ENCODE measurements at regions not wholly inside any gene's neighbourhood (a gene's known extent, or its start where the extent isn't known, plus 50 kb on each side); places are given as distances from the start of the nearest gene placed in this dataset.

- no peak for DNase-seq
These were observed 51.2 kb upstream of the PCBD1 start for GRCh38 chr10:70939441-70940003.

- no peak for DNase-seq
These were observed 52.6 kb upstream of the PCBD1 start for GRCh38 chr10:70940834-70941568.

GRCh38 chr10:70942125-70942524 is 53.8 kb upstream of the PCBD1 start:
- DNase-seq: no peak

- DNase-seq: no peak
These were observed 54.4 kb upstream of the PCBD1 start for GRCh38 chr10:70942725-70943124.

DNA sequence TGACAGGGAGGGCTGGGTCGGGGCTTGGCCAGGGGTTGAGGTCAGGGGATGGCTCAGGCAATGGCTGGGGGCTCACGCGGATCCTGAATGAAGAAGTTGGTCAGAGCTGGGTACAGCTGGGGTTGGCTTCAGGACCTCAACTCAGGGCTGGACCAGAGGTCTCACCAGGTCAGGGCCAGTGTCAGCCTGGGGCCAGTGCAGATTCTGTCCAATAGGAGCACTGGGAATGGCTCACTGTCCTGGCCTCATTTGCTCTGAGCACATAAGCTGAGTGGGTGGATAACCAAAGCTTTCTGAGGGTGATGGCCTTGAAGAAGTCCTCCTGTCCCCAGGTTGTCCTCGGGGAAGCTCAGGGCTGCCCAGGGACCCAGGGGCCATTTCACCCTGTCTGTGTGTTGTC is 54.9 kb upstream of the PCBD1 start:
- no peak for DNase-seq

- no peak for DNase-seq
These were observed 55.6 kb upstream of the PCBD1 start for GRCh38 chr10:70943841-70944466.

- DNase-seq: no peak
These were observed 61.7 kb upstream of the PCBD1 start for GRCh38 chr10:70950037-70950436.

GRCh38 chr10:70950801-70951200 is 62.4 kb upstream of the PCBD1 start:
- DNase-seq: no peak

DNA sequence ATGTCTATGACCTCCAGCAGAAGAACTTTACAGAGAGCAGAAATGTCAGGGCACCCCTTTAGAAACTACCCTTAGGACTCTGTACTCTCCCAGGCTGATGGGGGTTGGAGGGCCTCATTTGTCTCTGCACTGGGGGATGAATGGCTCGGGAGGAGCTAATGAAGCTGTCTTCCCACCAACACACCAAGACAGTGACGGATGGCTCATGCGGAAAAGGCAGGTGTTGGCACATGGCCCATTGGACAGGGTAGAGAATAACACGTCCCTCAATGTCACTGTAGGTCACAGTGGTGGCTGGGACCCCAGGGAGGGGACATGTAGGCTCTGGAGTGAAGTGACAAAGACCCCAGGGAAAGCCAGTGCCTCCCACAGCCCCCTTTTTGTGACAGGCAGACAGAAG is 64.0 kb upstream of the PCBD1 start:
- no peak for DNase-seq

- DNase-seq: no peak
These were observed 64.6 kb upstream of the PCBD1 start for GRCh38 chr10:70952921-70953320.

- no peak for DNase-seq
These were observed 66.2 kb upstream of the PCBD1 start for GRCh38 chr10:70954381-70955176.

DNA sequence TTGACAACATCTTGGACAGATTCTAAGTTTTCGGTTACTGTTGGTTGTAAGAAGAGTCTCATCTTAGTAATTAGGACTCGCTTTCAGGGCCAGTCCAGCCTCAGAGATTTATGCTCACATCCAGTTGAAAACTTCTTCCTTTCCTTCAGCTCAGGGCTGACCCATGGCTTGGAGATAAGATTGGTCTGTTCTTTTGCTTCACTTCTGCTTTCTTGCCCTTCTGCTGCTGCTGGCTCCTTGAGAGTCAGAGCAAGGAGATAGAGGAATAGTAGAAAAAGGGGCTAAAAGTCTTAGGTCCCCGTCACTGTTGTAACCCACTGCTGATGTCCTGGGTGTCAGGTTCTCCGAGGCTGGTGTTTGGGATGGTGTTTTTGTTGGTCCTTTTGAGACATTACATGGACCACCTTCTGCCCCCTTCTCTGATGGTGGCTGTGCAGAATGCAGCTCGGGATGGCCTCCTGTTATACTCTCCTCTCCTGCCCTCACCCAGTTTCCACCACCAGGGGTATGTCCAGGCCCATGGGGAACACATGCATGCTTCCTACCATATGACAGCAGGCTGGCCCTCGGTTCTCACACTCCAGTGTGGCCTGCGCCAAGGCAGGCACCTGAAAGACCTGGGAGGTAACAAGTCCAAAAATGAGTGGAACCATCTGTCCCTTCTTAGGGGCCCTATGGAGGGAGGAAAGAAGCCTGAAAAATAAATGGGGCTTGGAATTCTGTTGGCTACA is 67.8 kb upstream of the PCBD1 start:
- DNase-seq: no peak

GRCh38 chr10:70958396-70958795 is 70.0 kb upstream of the PCBD1 start:
- no peak for DNase-seq

DNA sequence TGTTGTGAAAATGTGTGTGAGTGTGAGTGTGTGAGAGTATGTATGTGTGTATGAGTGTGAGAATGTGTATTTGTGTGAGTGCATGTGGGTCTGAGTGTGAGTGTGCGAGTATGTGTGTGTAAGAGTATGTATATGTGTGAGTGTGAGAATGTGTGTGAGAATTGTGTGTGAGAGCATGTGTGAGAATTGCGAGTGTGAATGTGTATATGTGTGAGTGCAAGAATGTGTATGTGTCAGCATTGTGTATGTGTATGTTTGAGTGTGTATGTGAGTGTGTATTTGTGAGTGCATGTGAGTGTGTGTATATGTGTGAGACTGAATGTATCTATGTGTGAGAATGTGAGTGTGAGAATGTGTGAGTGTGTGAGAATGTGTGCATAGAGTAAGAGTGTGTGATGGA is 72.0 kb upstream of the PCBD1 start:
- no peak for DNase-seq

- no peak for DNase-seq
These were observed 72.6 kb upstream of the PCBD1 start for GRCh38 chr10:70960783-70961570.

DNA sequence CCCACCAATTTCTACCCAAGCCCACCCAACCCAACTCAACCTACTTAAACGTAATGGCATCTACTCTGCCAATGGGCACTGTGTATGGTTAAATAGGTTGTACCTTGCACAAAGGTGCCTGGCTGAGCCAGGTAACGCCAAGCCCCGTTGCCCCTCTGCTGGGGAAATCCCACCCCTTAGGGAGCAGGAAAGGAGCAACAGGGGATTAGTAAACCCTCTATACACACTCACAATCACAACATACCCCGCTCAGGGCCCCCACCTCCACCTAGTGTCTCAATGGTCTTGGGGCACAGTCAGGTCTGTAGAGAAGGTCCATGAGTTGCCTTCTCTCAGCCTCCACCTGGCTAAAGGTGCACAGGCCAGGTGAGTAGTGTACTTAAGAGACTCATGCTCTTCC is 74.3 kb upstream of the PCBD1 start:
- DNase-seq: no peak

- no peak for DNase-seq
These were observed 74.9 kb upstream of the PCBD1 start for GRCh38 chr10:70963271-70963670.

- no peak for DNase-seq
These were observed 75.9 kb upstream of the PCBD1 start for GRCh38 chr10:70964245-70964644.

DNA sequence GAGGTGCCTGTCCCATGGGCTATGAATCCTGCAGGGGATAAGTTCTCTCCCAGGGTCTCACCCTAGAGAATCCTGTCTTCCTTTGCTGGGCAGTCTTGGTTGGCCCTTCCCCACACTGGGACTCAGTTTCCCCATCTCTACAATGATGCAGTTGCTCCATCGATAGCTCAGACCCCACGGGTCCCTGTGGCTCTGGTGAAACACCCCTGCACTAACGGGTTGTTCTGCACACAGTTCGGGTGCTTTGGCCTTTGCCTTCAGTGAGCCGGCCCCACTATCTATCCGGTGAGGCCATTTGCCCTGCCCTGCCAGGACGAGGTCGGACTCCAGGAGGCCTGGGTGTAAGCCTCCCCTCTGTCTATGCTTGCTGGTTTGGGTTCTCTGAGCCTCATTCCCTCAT is 76.5 kb upstream of the PCBD1 start:
- no peak for DNase-seq

GRCh38 chr10:70965566-70965965 is 77.2 kb upstream of the PCBD1 start:
- no peak for DNase-seq

- DNase-seq: no peak
These were observed 78.5 kb upstream of the PCBD1 start for GRCh38 chr10:70966646-70967553.
